Heart left ventricle (tissue), 16 donors: ENCODE measurements at regions not wholly inside any gene's neighbourhood (a gene's known extent, or its start where the extent isn't known, plus 50 kb on each side); places are given as distances from the start of the nearest gene placed in this dataset.

Experiments used
- ATAC-seq, 4 donors: fragments of 200-7000 bp; cut with Tn5 transposase; one replicate each; pipeline ENCODE4 v1.9.1; 2020 to 2022; ENCODE audit warnings: moderate library complexity in 4 of 4, mild to moderate bottlenecking in 3 of 4, moderate number of reproducible peaks in 1 of 4
- DNase-seq, 5 donors: peaks; one replicate each; pipeline ENCODE4 v3.0.0-alpha.2; 2020
- H3K27ac ChIP-seq, 12 donors: fragments of 200-600 bp; sonication (generic) in 4 of 12; one replicate each; pipeline versions ENCODE4 v1.5.0 to v1.8.0; 2016 to 2022; ENCODE audit warnings: mild to moderate bottlenecking in 2 of 12
- H3K27me3 ChIP-seq, 9 donors: fragments of 200-600 bp; sonication (generic) in 2 of 9; one replicate each; pipeline versions ENCODE4 v1.5.1 to v1.8.0; 2016 to 2022; ENCODE audit warnings: mild to moderate bottlenecking in 3 of 9
- H3K36me3 ChIP-seq, 9 donors: fragments of 200-600 bp; sonication (generic) in 2 of 9; one replicate each; pipeline versions ENCODE4 v1.5.0 to v1.8.0; 2018 to 2022; ENCODE audit warnings: mild to moderate bottlenecking in 2 of 9
- H3K4me1 ChIP-seq, 12 donors: fragments of 200-600 bp; sonication (generic) in 4 of 12; one replicate each; pipeline versions ENCODE4 v1.5.0 to v1.8.0; 2016 to 2022; ENCODE audit warnings: mild to moderate bottlenecking in 3 of 12
- H3K4me3 ChIP-seq, 12 donors: fragments of 200-600 bp; sonication (generic) in 4 of 12; one replicate each; pipeline versions ENCODE4 v1.5.0 to v1.8.0; 2017 to 2022; ENCODE audit warnings: mild to moderate bottlenecking in 9 of 12, moderate library complexity in 4 of 12
- H3K9me3 ChIP-seq, 12 donors: fragments of 200-600 bp; sonication (generic) in 4 of 12; one replicate each; pipeline versions ENCODE4 v1.5.0 to v1.8.0; 2016 to 2022; ENCODE audit warnings: mild to moderate bottlenecking in 1 of 12
- CTCF ChIP-seq, 12 donors: fragments of 200-600 bp; sonication (generic) in 4 of 12; IDR thresholded peaks; one replicate each; pipeline versions ENCODE4 v1.5.0 to v1.8.0; 2018 to 2022; ENCODE audit warnings: antibody characterized with exemption in 12 of 12, mild to moderate bottlenecking in 5 of 12
- POLR2A ChIP-seq, 2 donors: fragments of 450-650 bp; IDR thresholded peaks; one replicate each; pipeline ENCODE4 v1.6.1; 2017; ENCODE audit warnings: antibody characterized with exemption in 2 of 2, mild to moderate bottlenecking in 2 of 2, moderate library complexity in 2 of 2
- WGBS, 4 donors: extraction: QIAGEN DNeasy Blood & Tissue Kit in 2 of 4; methylation state at CpG; one replicate each; pipeline versions ENCODE4 v1.1.5 to v1.1.7; 2013 to 2018; 5-methylcytosine and 5-hydroxymethylcytosine counted together
- intact Hi-C, 10 donors: fragments of 100-400 bp; cut with DNase I; formaldehyde crosslinking; loops; one replicate each; pipeline versions ENCODE4 v1.11.1 to v1.14.2; 2022
- donor health status: ischemic (EF 13 %, LVEDD 7.1; RV severe dilation, severe dysfunction).
- donor health status: healthy with polysubstance abuse.
- donor health status: DM: no; HTN: yes; CAD: no.
- donor health status: DM: no; HTN: no; CAD: no.
- donor health status: ischemic (EF 25% LVEDD 6.9; RV normal size, moderate dysfunction).
- donor health status: ischemic (EF 25% LVEDD 5.7; RV mildly dilated, moderate dysfunction).
- donor health status: healthy.
- donor health status: DM: yes; HTN: yes; CAD: no.
- donor health status: ischemic (EF 35%, LVEDD 5.7; RV mildly dilated, moderate dysfunction).
- donor health status: nonischemic (EF 11% LVEDD 7.7; RV severe dilation, severe dysfunction).
- donor health status: DM: yes; HTN: yes; CAD: no.
- donor health status: PGD.
- donor health status: ischemic (EF 29% LVEDD 5.4; RV normal size, mild dysfunction).
- donor health status: nonischemic (EF 23%, LVEDD 6.1; RV moderate dilation, normal function).

DNA sequence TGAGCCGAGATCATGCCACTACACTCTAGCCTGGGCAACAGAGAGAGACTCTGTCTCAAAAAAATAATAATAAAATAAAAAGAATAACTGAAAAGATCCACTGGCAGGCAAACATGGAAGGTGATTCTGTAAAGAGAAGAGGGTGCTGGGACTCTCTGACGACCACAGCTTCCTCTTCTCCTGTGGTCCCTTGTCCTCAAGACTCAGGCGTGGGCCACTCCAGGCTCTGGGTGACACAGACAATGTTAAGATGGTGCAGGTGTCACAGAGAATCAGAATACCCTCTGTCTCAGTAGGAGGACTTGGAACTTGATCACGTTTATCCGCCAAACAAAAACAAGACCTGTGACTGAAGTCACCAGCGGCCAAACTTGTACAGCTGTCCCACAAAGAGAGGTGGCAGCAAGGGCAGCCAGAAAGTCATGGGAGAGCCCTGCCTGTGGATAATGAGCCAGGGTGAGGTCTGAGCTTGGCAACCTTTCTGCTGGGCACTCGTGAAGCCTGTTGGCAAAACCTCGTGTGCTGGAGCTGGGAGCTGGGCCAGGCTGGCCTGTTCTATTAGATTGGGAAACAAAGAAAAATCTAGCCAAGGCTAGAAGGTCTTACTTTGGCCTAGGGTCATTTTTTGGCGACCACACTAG lies 76.4 kb upstream of the ITGA6 start:
- intact Hi-C loops: no loop called here
- Histone ChIP-seq H3K36me3 (no peaks in the 10 kb centered on the region), H3K9me3 (peaks cover 0 to 18% (median 2%) of the 10 kb centered on the region in 12 donors), H3K27ac (peak overlapping the region; percentile 49 to 91 (median 82)), H3K4me3 (no peak overlapping the region), H3K4me1 (peaks cover 0 to 15% (median 0%) of the 10 kb centered on the region in 12 donors), H3K27me3 (no peaks in the 10 kb centered on the region)
- ATAC-seq: peak; percentile 97 to 99 (median 99)
- 52 to 62% (median 58%) methylated on average over 8 to 9 of the region's 9 CpGs for whole genome bisulfite sequencing, 4 donors
- peak; percentile 73 to 91 (median 85) for DNase-seq
- TF ChIP-seq CTCF (IDR thresholded peaks at IDR 0.05): peak in 2 of 12 donors; percentile 21 to 27
- TF ChIP-seq POLR2A (IDR thresholded peaks at IDR 0.05): no peak

DNA sequence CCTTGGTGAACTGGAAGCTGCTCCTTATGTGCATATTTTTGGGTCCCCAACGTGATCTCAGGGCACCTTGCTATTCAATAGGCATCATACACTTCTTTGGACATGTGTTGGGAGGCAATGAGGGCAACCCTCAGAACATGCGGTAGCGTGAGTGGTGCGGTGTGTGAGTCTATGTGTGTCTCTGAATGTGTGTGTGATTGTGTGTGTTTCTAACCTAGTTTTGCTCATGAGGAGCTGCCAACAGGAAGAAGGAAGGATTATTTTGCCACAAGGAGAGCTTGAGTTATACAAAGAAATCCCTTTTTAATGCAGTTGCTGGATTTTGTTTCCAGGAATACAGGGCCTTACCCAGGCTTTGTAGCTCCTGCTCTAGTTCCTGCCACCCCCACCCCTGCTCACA lies 75.8 kb upstream of the ITGA6 start:
- Histone ChIP-seq H3K9me3 (peaks cover 0 to 14% (median 2%) of the 10 kb centered on the region in 12 donors), H3K4me3 (no peak overlapping the region), H3K27ac (peak overlapping the region; percentile 49 to 91 (median 82)), H3K27me3 (no peaks in the 10 kb centered on the region), H3K4me1 (peaks cover 0 to 16% (median 2%) of the 10 kb centered on the region in 12 donors), H3K36me3 (no peaks in the 10 kb centered on the region)
- intact Hi-C loops: no loop called here
- TF ChIP-seq POLR2A (IDR thresholded peaks at IDR 0.05): no peak
- no peak for TF ChIP-seq CTCF (IDR thresholded peaks at IDR 0.05)
- no peak for DNase-seq
- WGBS, 4 donors: 84 to 91% (median 89%) methylated on average over 4 of the region's 4 CpGs
- peak in 1 of 4 donors; percentile 3 for ATAC-seq

DNA sequence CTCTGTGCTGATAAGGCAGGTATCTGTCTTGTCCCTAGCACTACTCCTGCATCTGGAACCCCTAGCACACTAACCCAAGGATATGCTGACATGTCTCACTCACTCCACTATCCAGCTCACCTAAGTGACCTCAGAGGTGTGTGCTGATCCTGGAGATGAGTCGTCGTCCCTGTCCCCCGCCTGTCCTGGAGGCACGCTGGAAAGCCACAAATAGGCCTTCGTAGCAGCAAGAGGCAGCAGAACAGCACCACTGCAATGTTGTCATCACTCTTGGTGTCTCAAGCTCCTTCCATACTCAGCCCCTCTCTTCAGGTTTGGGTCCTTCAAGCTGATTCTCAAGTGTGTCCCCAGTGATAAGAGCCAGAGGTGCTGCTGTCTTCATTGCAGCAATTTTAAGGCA lies 73.0 kb upstream of the ITGA6 start:
- DNase-seq: no peak
- WGBS, 4 donors: 65 to 83% (median 71%) methylated on average over 5 of the region's 5 CpGs
- Histone ChIP-seq H3K27me3 (no peaks in the 10 kb centered on the region), H3K9me3 (no peaks in the 10 kb centered on the region), H3K27ac (no peak overlapping the region), H3K4me3 (no peak overlapping the region), H3K36me3 (no peaks in the 10 kb centered on the region), H3K4me1 (peaks cover 0 to 42% (median 25%) of the 10 kb centered on the region in 12 donors)
- no peak for ATAC-seq
- TF ChIP-seq CTCF (IDR thresholded peaks at IDR 0.05) (no peak), POLR2A (IDR thresholded peaks at IDR 0.05) (no peak)
- intact Hi-C loops: no loop called here

DNA sequence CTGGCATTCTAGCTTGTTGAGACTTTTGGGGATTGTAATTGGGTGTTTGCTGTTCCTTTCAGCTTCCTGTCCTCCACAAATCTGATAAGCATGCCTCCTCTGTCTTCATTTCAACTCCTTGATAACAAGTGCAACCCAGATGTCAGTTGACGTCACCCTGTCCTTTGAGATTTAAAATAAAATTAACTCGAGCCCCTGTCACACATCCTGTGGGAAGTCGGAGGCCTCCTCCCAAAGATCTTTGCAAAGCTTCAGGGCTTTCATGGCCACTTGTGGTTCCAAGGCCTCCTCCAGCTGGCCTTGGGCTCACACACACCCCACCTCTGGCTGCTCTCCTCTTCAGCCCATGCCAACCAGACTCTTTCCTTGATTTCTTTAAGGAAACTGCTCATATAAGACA lies 69.9 kb upstream of the ITGA6 start:
- ATAC-seq (peak; percentile 41 to 91 (median 76)), DNase-seq (peak in 4 of 5 donors; percentile 41 to 52 (median 48))
- H3K9me3 ChIP-seq: no peaks in the 10 kb centered on the region
- TF ChIP-seq CTCF (IDR thresholded peaks at IDR 0.05) (no peak), POLR2A (IDR thresholded peaks at IDR 0.05) (no peak)
- H3K4me3 ChIP-seq: no peak overlapping the region
- intact Hi-C loops: loop anchor here in 2 of 10 donors (5.0 kb wide), 2 partner anchors 45 to 70 kb away; partner anchors contain the start of gene ITGA6 (in 1 of the 2)
- H3K4me1 ChIP-seq: peaks cover 0 to 36% (median 25%) of the 10 kb centered on the region in 12 donors
- no peaks in the 10 kb centered on the region for H3K27me3 ChIP-seq
- peak overlapping the region; percentile 14 to 76 (median 62) for H3K27ac ChIP-seq
- 34 to 51% (median 36%) methylated on average over 3 of the region's 3 CpGs for WGBS, 4 donors
- no peaks in the 10 kb centered on the region for H3K36me3 ChIP-seq
